Body of pancreas (tissue), 4 donors: ENCODE measurements at regions not wholly inside any gene's neighbourhood (a gene's known extent, or its start where the extent isn't known, plus 50 kb on each side); places are given as distances from the start of the nearest gene placed in this dataset.

Experiments used
- ATAC-seq: fragments of 150-250 bp; one replicate; pipeline ENCODE4 v1.9.1; 2016
- DNase-seq, 4 donors: peaks; one replicate each; pipeline ENCODE4 v3.0.0-alpha.2; 2019
- H3K27ac ChIP-seq, 4 donors: fragments of 200-600 bp; sonication (generic); 1 replicate in 3 of 4; 2 replicates in 1 of 4; pipeline versions ENCODE4 v1.5.1 to v1.6.1; 2016 to 2019; ENCODE audit warnings: mild to moderate bottlenecking in 1 of 4, mixed read lengths in 1 of 4, moderate library complexity in 1 of 4
- H3K27me3 ChIP-seq, 2 donors: fragments of 200-600 bp; sonication (generic); one replicate each; pipeline ENCODE4 v1.6.0; 2016; ENCODE audit warnings: mild to moderate bottlenecking in 1 of 2
- H3K36me3 ChIP-seq, 2 donors: fragments of 200-600 bp; sonication (generic); replicated peaks in 1 of 2; 2 replicates each; pipeline ENCODE4 v1.5.1; 2016; ENCODE audit warnings: low read depth in 2 of 2; ENCODE audit not compliant: insufficient read depth in 1 of 2
- H3K4me1 ChIP-seq: fragments of 200-600 bp; sonication (generic); one replicate; pipeline ENCODE4 v1.6.0; 2016
- H3K4me3 ChIP-seq, 2 donors: fragments of 200-600 bp; sonication (generic); 1 replicate in 1 of 2; 2 replicates in 1 of 2; pipeline ENCODE4 v1.5.1; 2016 to 2019
- H3K9me3 ChIP-seq, 3 donors: fragments of 200-600 bp; sonication (generic); 1 replicate in 2 of 3; 2 replicates in 1 of 3; pipeline ENCODE4 v1.5.1; 2016
- CTCF ChIP-seq, 7 experiments: fragments of 450-650 bp in 4 of 7; fragments of 200-600 bp in 3 of 7; sonication (generic) in 3 of 7; IDR thresholded peaks; one replicate each; pipeline ENCODE4 v1.5.1; 2016 to 2019; ENCODE audit warnings: antibody characterized with exemption in 7 of 7
- POLR2A ChIP-seq, 3 donors: fragments of 450-650 bp; IDR thresholded peaks; one replicate each; pipeline ENCODE4 v1.6.1; 2016; ENCODE audit warnings: antibody characterized with exemption in 3 of 3, mild to moderate bottlenecking in 2 of 3
- WGBS, 2 donors: methylation state at CpG; one replicate each; pipeline ENCODE4 v1.1.5; 2017; 5-methylcytosine and 5-hydroxymethylcytosine counted together
- intact Hi-C: fragments of 100-400 bp; cut with DNase I; formaldehyde crosslinking; loops from one replicate; pipeline ENCODE4 v1.15.1; 2023

GRCh38 chr17:15177343-15177742, 87.8 kb downstream of the PMP22 start:
- intact Hi-C loops, result no loop called here
- WGBS, 2 donors, result 82 to 85% methylated on average over 2 of the region's 2 CpGs
- Histone ChIP-seq H3K9me3 (no peaks in the 10 kb centered on the region), H3K4me3 (no peak overlapping the region), H3K27me3 (no peaks in the 10 kb centered on the region), H3K27ac (no peak overlapping the region), H3K36me3 (no peaks in the 10 kb centered on the region), H3K4me1 (no peaks in the 10 kb centered on the region)
- no peak for DNase-seq
- TF ChIP-seq POLR2A (IDR thresholded peaks at IDR 0.05), result no peak
- no peak for TF ChIP-seq CTCF (IDR thresholded peaks at IDR 0.05)
- no peak for ATAC-seq

GRCh38 chr17:15175356-15175755, 89.8 kb downstream of the PMP22 start:
- ATAC-seq (no peak), DNase-seq (no peak)
- intact Hi-C loops, result no loop called here
- Histone ChIP-seq H3K9me3 (no peaks in the 10 kb centered on the region), H3K4me3 (no peak overlapping the region), H3K36me3 (no peaks in the 10 kb centered on the region), H3K27me3 (no peaks in the 10 kb centered on the region), H3K27ac (no peak overlapping the region), H3K4me1 (no peaks in the 10 kb centered on the region)
- WGBS, 2 donors, result 61 to 63% methylated on average over 7 of the region's 7 CpGs
- no peak for TF ChIP-seq CTCF (IDR thresholded peaks at IDR 0.05)
- TF ChIP-seq POLR2A (IDR thresholded peaks at IDR 0.05), result no peak

- no peaks in the 10 kb centered on the region for H3K36me3 ChIP-seq
- intact Hi-C loops, result no loop called here
- TF ChIP-seq CTCF (IDR thresholded peaks at IDR 0.05) (peak; percentile 35 to 90 (median 76)), POLR2A (IDR thresholded peaks at IDR 0.05) (no peak)
These were observed 93.7 kb downstream of the PMP22 start for GRCh38 chr17:15171167-15172047.

DNA sequence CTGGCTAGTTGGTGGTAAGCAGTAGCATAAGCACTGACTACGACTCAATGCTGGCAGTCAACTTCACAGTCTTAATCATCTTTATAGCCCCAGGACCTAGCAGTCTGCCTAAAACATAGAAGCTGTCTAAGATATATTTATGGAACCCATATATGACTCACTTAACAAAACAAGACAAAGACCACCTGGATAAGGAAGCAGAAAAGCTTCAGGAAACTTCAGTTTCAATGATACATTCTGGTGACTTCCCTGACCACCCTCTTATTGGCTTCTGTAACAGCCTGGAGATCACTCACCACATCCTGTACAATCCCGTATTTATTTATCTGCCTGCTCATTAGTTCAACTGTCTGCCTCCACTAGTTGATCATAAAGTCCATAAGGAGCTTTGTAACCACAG, 95.5 kb downstream of the PMP22 start:
- Histone ChIP-seq H3K36me3 (no peaks in the 10 kb centered on the region), H3K9me3 (no peaks in the 10 kb centered on the region), H3K27ac (no peak overlapping the region), H3K4me1 (no peaks in the 10 kb centered on the region), H3K27me3 (no peaks in the 10 kb centered on the region), H3K4me3 (no peak overlapping the region)
- no peak for TF ChIP-seq POLR2A (IDR thresholded peaks at IDR 0.05)
- TF ChIP-seq CTCF (IDR thresholded peaks at IDR 0.05), result no peak
- DNase-seq, result no peak
- WGBS, 2 donors, result 74 to 76% methylated on average over 2 of the region's 2 CpGs
- no peak for ATAC-seq
- intact Hi-C loops, result no loop called here

More at GRCh38 chr17:15171167-15172047, 93.7 kb downstream of the PMP22 start:
- WGBS, 2 donors, result 21 to 22% methylated on average over 9 of the region's 9 CpGs
- no peaks in the 10 kb centered on the region for H3K27me3 ChIP-seq
- H3K9me3 ChIP-seq, result no peaks in the 10 kb centered on the region
- H3K4me3 ChIP-seq, result no peak overlapping the region
- no peaks in the 10 kb centered on the region for H3K4me1 ChIP-seq
- DNase-seq (peak; percentile 57 to 71 (median 64)), ATAC-seq (peak; percentile 81)
- no peak overlapping the region for H3K27ac ChIP-seq

DNA sequence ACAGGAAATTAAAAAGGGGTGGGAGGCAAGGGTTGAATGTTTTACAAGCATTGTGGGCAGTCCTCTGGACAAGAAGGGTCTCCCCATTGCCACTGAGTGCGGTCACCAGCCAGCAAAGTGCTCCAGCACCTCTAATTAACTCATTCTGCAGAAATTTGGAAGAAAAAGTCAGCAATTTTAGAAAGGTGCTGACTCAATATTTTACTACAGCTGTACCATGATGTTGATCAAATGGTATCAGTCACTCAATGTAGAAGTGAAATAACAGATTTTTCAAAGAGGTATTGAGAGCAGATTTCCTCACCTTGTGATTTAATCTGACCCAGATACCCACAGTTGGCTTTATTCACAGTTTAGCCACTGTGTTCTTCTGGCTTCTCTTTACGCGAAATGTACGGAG, 96.7 kb downstream of the PMP22 start:
- intact Hi-C loops, result no loop called here
- ATAC-seq, result no peak

More for the DNA sequence above, 96.7 kb downstream of the PMP22 start:
- no peak overlapping the region for H3K27ac ChIP-seq
- H3K36me3 ChIP-seq, result no peaks in the 10 kb centered on the region
- H3K4me1 ChIP-seq, result no peaks in the 10 kb centered on the region
- WGBS, 2 donors, result 40 to 52% methylated on average over 4 of the region's 4 CpGs
- no peak for TF ChIP-seq POLR2A (IDR thresholded peaks at IDR 0.05)
- no peak for TF ChIP-seq CTCF (IDR thresholded peaks at IDR 0.05)
- H3K4me3 ChIP-seq, result no peak overlapping the region
- DNase-seq, result no peak
- no peaks in the 10 kb centered on the region for H3K9me3 ChIP-seq
- H3K27me3 ChIP-seq, result no peaks in the 10 kb centered on the region
